AG04450 (cell line): ENCODE measurements at regions not wholly inside any gene's neighbourhood (a gene's known extent, or its start where the extent isn't known, plus 50 kb on each side); places are given as distances from the start of the nearest gene placed in this dataset.

Source experiments
- CTCF ChIA-PET: fragments of 300-600, 350-600 bp; formaldehyde crosslinking; extraction: SDS; loops from one replicate; lab custom pipeline; 2022; ENCODE audit warnings: antibody characterized with exemption, inconsistent platforms; lab: Charles Lee
- POLR2A ChIA-PET: fragments of 350-600 bp; formaldehyde crosslinking; extraction: SDS; loops from one replicate; lab custom pipeline; 2021; ENCODE audit warnings: antibody characterized with exemption, inconsistent platforms; lab: Yijun Ruan, JAX
- DNase-seq: peaks from one replicate; pipeline ENCODE4 v3.0.0-alpha.2; 2011; ENCODE audit warnings: low read depth, low spot score
- H3K27ac ChIP-seq: one replicate; pipeline ENCODE4 v1.5.1; 2012; ENCODE audit warnings: low read depth, low read length, control low read depth
- H3K27me3 ChIP-seq: one replicate; pipeline ENCODE4 v1.6.0; 2012; ENCODE audit warnings: low read length; ENCODE audit not compliant: control insufficient read depth, insufficient read depth
- H3K4me3 ChIP-seq: 2 replicates; pipeline ENCODE4 v1.5.1; 2011; ENCODE audit warnings: mild to moderate bottlenecking, low read depth, low read length, control low read depth
- H3K9me3 ChIP-seq: 2 replicates; pipeline ENCODE4 v1.5.1; 2012; ENCODE audit warnings: low read length; ENCODE audit not compliant: control insufficient read depth, insufficient read depth
- CTCF ChIP-seq: IDR thresholded peaks from 2 replicates; pipeline ENCODE4 v1.5.1; 2011; ENCODE audit warnings: low read depth, low read length, control low read depth, inconsistent platforms

DNA sequence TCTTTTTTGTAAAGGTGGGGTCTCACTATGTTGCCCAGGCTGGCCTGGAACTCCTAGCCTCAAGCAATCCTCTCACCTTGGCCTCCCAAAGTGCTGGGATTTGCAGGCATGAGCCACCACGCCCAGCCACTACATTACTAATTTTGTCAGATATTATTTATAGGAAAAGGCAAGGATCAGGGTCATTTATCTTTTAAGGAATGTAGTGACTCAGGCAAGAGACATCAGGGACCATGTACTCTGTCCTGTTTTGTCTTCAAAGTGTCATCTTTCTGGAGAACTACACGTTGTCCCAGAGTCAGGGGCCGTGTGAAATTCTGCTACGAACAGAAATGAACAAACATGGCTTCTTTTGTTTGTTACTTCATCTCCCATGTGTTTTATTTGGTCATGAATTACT, 105.3 kb downstream of the NPTX2 start:
- TF ChIP-seq CTCF: no peak
- Histone ChIP-seq H3K9me3 (peaks cover 13% of the 10 kb centered on the region), H3K4me3 (no peak overlapping the region), H3K27ac (no peak overlapping the region), H3K27me3 (no peaks in the 10 kb centered on the region)
- ChIA-PET CTCF (no interaction called here), POLR2A (no interaction called here)
- no peak for DNase-seq

GRCh38 chr7:98724591-98724990, 107.5 kb downstream of the NPTX2 start:
- CTCF ChIA-PET: no interaction called here
- DNase-seq: no peak
- Histone ChIP-seq H3K27ac (no peak overlapping the region), H3K27me3 (no peaks in the 10 kb centered on the region), H3K9me3 (peaks cover 8% of the 10 kb centered on the region), H3K4me3 (no peak overlapping the region)
- TF ChIP-seq CTCF: no peak
- POLR2A ChIA-PET: no interaction called here

GRCh38 chr7:98727146-98727709, 110.1 kb downstream of the NPTX2 start:
- ChIA-PET CTCF (no interaction called here), POLR2A (no interaction called here)
- Histone ChIP-seq H3K27ac (no peak overlapping the region), H3K27me3 (no peaks in the 10 kb centered on the region), H3K4me3 (no peak overlapping the region), H3K9me3 (peaks cover 9% of the 10 kb centered on the region)
- TF ChIP-seq CTCF: no peak
- no peak for DNase-seq

DNA sequence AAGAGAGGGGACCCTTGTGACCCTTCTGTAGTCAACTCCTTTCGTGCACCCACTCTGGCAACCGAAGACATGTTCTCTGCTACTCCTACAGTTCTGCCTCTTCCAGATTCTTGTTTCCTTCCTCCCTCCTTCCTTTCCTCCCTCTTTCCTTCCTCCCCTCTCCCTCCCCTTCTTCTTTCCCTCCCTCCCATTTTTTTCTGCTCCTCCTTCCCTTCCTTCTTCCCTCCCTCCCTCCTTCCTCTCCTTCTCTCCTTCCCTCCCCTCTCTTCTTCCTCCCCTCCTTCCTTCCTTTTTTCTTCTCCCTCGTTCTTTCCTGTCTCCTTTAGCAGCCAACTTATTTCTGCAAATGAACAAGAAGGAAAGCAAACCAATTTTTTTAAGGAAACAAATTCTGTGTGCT, 111.5 kb downstream of the NPTX2 start:
- no peaks in the 10 kb centered on the region for H3K27me3 ChIP-seq
- H3K27ac ChIP-seq: no peak overlapping the region
- no peak overlapping the region for H3K4me3 ChIP-seq
- ChIA-PET CTCF (no interaction called here), POLR2A (no interaction called here)
- no peak for TF ChIP-seq CTCF
- DNase-seq: no peak
- H3K9me3 ChIP-seq: peaks cover 9% of the 10 kb centered on the region

GRCh38 chr7:98729121-98729520, 112.0 kb downstream of the NPTX2 start:
- ChIA-PET CTCF (no interaction called here), POLR2A (no interaction called here)
- Histone ChIP-seq H3K9me3 (peaks cover 9% of the 10 kb centered on the region), H3K27ac (no peak overlapping the region), H3K4me3 (no peak overlapping the region), H3K27me3 (no peaks in the 10 kb centered on the region)
- no peak for DNase-seq
- no peak for TF ChIP-seq CTCF
